Panc1 (cell line): ENCODE measurements at regions not wholly inside any gene's neighbourhood (a gene's known extent, or its start where the extent isn't known, plus 50 kb on each side); places are given as distances from the start of the nearest gene placed in this dataset.
"Not testable (repeated sequence)": the region's sequence is repeated elsewhere in the genome, so short reads cannot be mapped to it uniquely, and the experiment has no call there.

Source experiments
- ATAC-seq: fragments of 200-7000 bp; cut with Tn5 transposase; 2 replicates; pipeline ENCODE4 v1.9.1; 2020; ENCODE audit warnings: mild to moderate bottlenecking, moderate library complexity
- BruUV-seq: library from RNA; stranded (reverse); fragments of 400-500 nt; replicated peaks from 2 replicates; lab custom pipeline; 2021; lab: Mats Ljungman, UMichigan
- CTCF ChIA-PET: fragments of 300-600 bp; sonication (Branson Sonifier 250); formaldehyde crosslinking; loops from one replicate; lab custom pipeline; 2022; ENCODE audit warnings: antibody characterized with exemption; lab: Charles Lee
- POLR2A ChIA-PET: fragments of 300-600 bp; sonication (Branson Sonifier 250); formaldehyde crosslinking; loops from one replicate; lab custom pipeline; 2022; ENCODE audit warnings: antibody characterized with exemption; lab: Charles Lee
- DNase-seq: peaks from one replicate; pipeline ENCODE4 v3.0.0-alpha.2; 2010; ENCODE audit warnings: low read depth, low spot score
- H3K27ac ChIP-seq: 2 replicates; pipeline ENCODE4 v1.5.1; 2011; ENCODE audit warnings: mild to moderate bottlenecking, low read length, inconsistent platforms
- H3K27me3 ChIP-seq: fragments of 200-500 bp; sonication (Bioruptor generic); 2 replicates; pipeline ENCODE4 v1.6.0; 2014; ENCODE audit warnings: low read length, inconsistent platforms; ENCODE audit not compliant: control insufficient read depth, insufficient read depth
- H3K36me3 ChIP-seq: fragments of 200-500 bp; sonication (Bioruptor generic); 2 replicates; pipeline ENCODE4 v1.5.1; 2014; ENCODE audit warnings: inconsistent platforms, mild to moderate bottlenecking, low read length, moderate library complexity; ENCODE audit not compliant: control insufficient read depth, insufficient read depth
- H3K4me1 ChIP-seq: 2 replicates; pipeline ENCODE4 v1.5.1; 2011; ENCODE audit warnings: inconsistent platforms, mild to moderate bottlenecking, low read length, moderate library complexity; ENCODE audit not compliant: control insufficient read depth, insufficient read depth
- H3K4me3 ChIP-seq, 2 experiments: 2 replicates each; pipeline ENCODE4 v1.5.1; 2011 to 2012; ENCODE audit warnings: low read depth in 2 of 2, low read length in 2 of 2, mild to moderate bottlenecking in 2 of 2, inconsistent platforms in 1 of 2, moderate library complexity in 1 of 2
- H3K9me3 ChIP-seq: fragments of 200-500 bp; sonication (Bioruptor generic); 2 replicates; pipeline ENCODE4 v1.5.1; 2014; ENCODE audit warnings: low read depth, mild to moderate bottlenecking, inconsistent platforms, low read length, moderate library complexity; ENCODE audit not compliant: control insufficient read depth, insufficient read depth
- POLR2AphosphoS5 ChIP-seq: IDR thresholded peaks from 2 replicates; pipeline ENCODE4 v1.6.1; 2012; ENCODE audit warnings: mild to moderate bottlenecking, low read depth, low read length, moderate library complexity
- REST ChIP-seq, 2 experiments: IDR thresholded peaks; 2 replicates each; pipeline ENCODE4 v1.6.1; 2011 to 2012; ENCODE audit warnings: low read depth in 2 of 2, control low read depth in 1 of 2, low read length in 1 of 2, mild to moderate bottlenecking in 1 of 2, moderate library complexity in 1 of 2; ENCODE audit not compliant: insufficient read depth in 1 of 2
- SIN3A ChIP-seq: IDR thresholded peaks from 2 replicates; pipeline ENCODE4 v1.6.1; 2012; ENCODE audit warnings: low read depth, mild to moderate bottlenecking, low read length, moderate library complexity, borderline replicate concordance; ENCODE audit not compliant: insufficient read depth
- TCF7L2 ChIP-seq: IDR thresholded peaks from 2 replicates; pipeline ENCODE4 v1.6.1; 2011; ENCODE audit warnings: mild to moderate bottlenecking, low read depth, low read length, inconsistent platforms
- in situ Hi-C: cut with HindIII; loops from 2 replicates; pipeline ENCODE4 v1.10.0; 2016; ENCODE audit warnings: low sequenced_read_pairs, low pct_unique_long_range_greater_than_20kb
- intact Hi-C: fragments of 100-400 bp; cut with micrococcal nuclease; formaldehyde crosslinking; loops from one replicate; pipeline ENCODE4 v1.10.0; 2022; ENCODE audit not compliant: unreplicated experiment
- TF ChIP-seq, protein P1 (sequence below): fragments of 450-650 bp; IDR thresholded peaks from 2 replicates; pipeline ENCODE4 v1.5.1; 2017; ENCODE audit warnings: mild to moderate bottlenecking

DNA sequence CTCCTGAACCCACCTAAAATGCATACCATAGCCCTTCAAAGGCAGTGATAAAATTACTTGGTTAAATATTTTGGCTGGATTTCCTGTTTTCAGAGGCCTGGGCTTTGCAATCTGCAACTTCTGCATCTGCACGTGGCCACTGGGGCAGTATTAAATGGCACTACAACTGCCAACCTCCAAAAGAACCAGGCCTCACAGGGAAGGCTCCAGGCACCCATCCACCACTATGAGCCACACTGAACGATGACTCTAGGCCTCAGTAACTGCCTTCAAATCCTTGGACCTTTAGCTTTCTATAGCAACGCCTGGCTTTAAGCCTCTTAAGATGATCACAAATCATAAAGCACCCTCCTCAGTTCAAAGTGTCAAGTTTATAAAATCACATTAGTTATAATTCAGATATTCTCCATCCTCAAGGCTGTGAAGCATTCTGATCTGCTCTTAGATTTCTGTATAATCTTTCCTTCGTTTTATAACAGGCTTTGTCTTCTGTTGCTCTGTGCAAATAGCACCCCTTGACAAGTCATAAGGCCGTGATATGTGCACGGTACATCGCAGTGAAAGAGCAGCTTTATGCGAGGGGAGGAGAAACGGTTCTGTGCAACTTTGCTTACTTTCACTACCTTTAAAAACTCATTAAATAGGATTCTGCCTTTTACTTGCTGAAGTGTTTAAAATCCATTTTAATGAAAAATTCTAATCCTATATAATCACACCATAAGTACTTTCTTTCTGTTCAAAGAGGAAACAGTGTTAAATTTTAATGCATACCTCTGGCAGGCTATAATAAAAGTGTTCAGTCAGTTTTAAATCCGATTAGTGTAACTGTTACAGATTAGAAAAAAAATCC lies 196.4 kb upstream of the G2E3 start:
- CTCF ChIA-PET = no interaction called here
- Histone ChIP-seq H3K27ac (no peak overlapping the region), H3K4me3 (no peak overlapping the region), H3K4me1 (no peaks in the 10 kb centered on the region), H3K9me3 (no peaks in the 10 kb centered on the region), H3K27me3 (no peaks in the 10 kb centered on the region), H3K36me3 (no peaks in the 10 kb centered on the region)
- intact Hi-C loops = no loop called here
- TF ChIP-seq TCF7L2 (no peak), REST (IDR thresholded peaks at IDR 0.05; ENCODE audit: insufficient read depth in 1 of 2, low read depth in 2 of 2, low read length in 1 of 2) (no peak), POLR2AphosphoS5 (no peak), SIN3A (no peak)
- TF ChIP-seq, protein P1, sequence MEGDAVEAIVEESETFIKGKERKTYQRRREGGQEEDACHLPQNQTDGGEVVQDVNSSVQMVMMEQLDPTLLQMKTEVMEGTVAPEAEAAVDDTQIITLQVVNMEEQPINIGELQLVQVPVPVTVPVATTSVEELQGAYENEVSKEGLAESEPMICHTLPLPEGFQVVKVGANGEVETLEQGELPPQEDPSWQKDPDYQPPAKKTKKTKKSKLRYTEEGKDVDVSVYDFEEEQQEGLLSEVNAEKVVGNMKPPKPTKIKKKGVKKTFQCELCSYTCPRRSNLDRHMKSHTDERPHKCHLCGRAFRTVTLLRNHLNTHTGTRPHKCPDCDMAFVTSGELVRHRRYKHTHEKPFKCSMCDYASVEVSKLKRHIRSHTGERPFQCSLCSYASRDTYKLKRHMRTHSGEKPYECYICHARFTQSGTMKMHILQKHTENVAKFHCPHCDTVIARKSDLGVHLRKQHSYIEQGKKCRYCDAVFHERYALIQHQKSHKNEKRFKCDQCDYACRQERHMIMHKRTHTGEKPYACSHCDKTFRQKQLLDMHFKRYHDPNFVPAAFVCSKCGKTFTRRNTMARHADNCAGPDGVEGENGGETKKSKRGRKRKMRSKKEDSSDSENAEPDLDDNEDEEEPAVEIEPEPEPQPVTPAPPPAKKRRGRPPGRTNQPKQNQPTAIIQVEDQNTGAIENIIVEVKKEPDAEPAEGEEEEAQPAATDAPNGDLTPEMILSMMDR = no peak
- BruUV-seq = no TSS peak
- DNase-seq (no peak), ATAC-seq (no peak)
- POLR2A ChIA-PET = no interaction called here
- in situ Hi-C loops = no loop called here

GRCh38 chr14:30363219-30363880 lies 195.6 kb upstream of the G2E3 start:
- H3K27ac ChIP-seq, DNase-seq, CTCF ChIA-PET, H3K27me3 ChIP-seq, POLR2A ChIA-PET, intact Hi-C loops, in situ Hi-C loops, BruUV-seq, H3K9me3 ChIP-seq, H3K4me3 ChIP-seq, ATAC-seq, H3K4me1 ChIP-seq, H3K36me3 ChIP-seq: not testable (repeated sequence)
